ENCODE measurements at regions not wholly inside any gene's neighbourhood (a gene's known extent, or its start where the extent isn't known, plus 50 kb on each side); places are given as distances from the start of the nearest gene placed in this dataset.

DNA sequence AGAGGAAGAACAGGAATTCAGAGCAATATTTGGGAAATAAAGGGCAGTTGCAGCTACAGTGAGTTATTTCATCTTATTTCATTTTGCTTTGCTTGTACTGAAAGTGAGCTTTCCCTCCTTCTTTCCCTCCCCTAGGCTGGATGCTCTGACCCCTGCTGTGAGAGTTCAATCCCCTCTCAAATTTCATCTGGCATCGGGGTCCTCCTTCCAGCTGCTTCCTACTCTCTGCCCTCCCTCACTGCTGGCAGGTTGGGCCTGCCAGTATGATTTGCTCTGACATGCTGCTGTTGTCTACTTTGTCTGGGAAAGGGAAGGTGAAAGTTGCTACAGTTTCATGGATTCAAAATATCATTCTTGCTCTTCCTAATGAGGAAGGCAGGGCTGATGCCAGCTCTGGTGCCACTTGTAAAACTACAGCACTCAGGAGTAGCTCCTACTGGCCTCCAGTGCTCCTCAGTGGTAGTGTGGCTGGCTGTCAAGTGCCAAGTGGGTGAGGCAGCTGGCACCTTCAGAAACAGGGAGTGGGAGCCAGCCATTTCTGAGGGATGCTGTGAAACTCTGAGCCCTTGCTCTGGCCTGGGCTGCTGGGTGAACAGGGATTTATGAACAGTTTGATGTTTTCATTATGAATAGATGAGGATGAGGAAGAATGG is 408.6 kb downstream of the HAPSTR1 start:
- TF ChIP-seq, protein P1, sequence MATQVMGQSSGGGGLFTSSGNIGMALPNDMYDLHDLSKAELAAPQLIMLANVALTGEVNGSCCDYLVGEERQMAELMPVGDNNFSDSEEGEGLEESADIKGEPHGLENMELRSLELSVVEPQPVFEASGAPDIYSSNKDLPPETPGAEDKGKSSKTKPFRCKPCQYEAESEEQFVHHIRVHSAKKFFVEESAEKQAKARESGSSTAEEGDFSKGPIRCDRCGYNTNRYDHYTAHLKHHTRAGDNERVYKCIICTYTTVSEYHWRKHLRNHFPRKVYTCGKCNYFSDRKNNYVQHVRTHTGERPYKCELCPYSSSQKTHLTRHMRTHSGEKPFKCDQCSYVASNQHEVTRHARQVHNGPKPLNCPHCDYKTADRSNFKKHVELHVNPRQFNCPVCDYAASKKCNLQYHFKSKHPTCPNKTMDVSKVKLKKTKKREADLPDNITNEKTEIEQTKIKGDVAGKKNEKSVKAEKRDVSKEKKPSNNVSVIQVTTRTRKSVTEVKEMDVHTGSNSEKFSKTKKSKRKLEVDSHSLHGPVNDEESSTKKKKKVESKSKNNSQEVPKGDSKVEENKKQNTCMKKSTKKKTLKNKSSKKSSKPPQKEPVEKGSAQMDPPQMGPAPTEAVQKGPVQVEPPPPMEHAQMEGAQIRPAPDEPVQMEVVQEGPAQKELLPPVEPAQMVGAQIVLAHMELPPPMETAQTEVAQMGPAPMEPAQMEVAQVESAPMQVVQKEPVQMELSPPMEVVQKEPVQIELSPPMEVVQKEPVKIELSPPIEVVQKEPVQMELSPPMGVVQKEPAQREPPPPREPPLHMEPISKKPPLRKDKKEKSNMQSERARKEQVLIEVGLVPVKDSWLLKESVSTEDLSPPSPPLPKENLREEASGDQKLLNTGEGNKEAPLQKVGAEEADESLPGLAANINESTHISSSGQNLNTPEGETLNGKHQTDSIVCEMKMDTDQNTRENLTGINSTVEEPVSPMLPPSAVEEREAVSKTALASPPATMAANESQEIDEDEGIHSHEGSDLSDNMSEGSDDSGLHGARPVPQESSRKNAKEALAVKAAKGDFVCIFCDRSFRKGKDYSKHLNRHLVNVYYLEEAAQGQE (IDR thresholded peaks at IDR 0.05; ENCODE audit: low read depth) = no peak
- TF ChIP-seq NFIC (IDR thresholded peaks at IDR 0.05) (no peak), TCF12 (IDR thresholded peaks at IDR 0.05; ENCODE audit: low read depth) (no peak), EGR1 (IDR thresholded peaks at IDR 0.05) (no peak), MAX (IDR thresholded peaks at IDR 0.05) (no peak), TEAD4 (IDR thresholded peaks at IDR 0.05) (no peak), EP300 (IDR thresholded peaks at IDR 0.05; ENCODE audit: borderline replicate concordance) (no peak), ZBTB7A (IDR thresholded peaks at IDR 0.05; ENCODE audit: low read depth) (no peak), YY1 (IDR thresholded peaks at IDR 0.05; ENCODE audit: low read depth) (no peak), CREB1 (IDR thresholded peaks at IDR 0.05; ENCODE audit: low read depth) (no peak), FOXM1 (IDR thresholded peaks at IDR 0.05; ENCODE audit: borderline replicate concordance, low read depth) (no peak), RAD21 (IDR thresholded peaks at IDR 0.05; ENCODE audit: low read depth) (no peak), USF1 (IDR thresholded peaks at IDR 0.05) (no peak), TAF1 (IDR thresholded peaks at IDR 0.05; ENCODE audit: low read depth) (no peak), CEBPB (IDR thresholded peaks at IDR 0.05) (no peak)

DNA sequence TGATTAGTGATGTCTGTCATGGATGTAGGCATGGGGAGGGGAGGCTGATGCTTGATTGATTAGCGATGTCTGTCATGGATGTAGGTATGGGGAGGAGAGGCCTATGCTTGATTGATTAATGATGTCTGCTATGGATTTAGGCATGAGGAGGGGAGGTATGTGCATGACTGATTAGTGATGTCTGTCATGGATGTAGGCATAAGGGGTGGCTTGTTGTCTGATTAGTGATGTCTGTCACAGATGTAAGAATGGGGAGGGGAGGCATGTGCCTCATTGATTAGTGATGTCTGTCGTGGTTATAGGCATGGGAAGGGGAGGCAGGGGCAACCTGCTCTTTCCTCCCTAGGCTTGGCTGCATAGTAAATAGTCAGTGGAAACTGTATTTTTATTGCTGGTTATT is 409.4 kb downstream of the HAPSTR1 start:
- TF ChIP-seq FOXM1 (IDR thresholded peaks at IDR 0.05; ENCODE audit: borderline replicate concordance, low read depth) (no peak), CREB1 (IDR thresholded peaks at IDR 0.05; ENCODE audit: low read depth) (no peak), ZBTB7A (IDR thresholded peaks at IDR 0.05; ENCODE audit: low read depth) (no peak), MAX (IDR thresholded peaks at IDR 0.05) (no peak), NFIC (IDR thresholded peaks at IDR 0.05) (no peak), TAF1 (IDR thresholded peaks at IDR 0.05; ENCODE audit: low read depth) (no peak)
- TF ChIP-seq, protein P1 (IDR thresholded peaks at IDR 0.05; ENCODE audit: low read depth) = no peak

GRCh38 chr16:9503251-9503984 is 412.0 kb downstream of the HAPSTR1 start:
- TF ChIP-seq RAD21 (IDR thresholded peaks at IDR 0.05; ENCODE audit: low read depth) (no peak), TAF1 (IDR thresholded peaks at IDR 0.05; ENCODE audit: low read depth) (no peak), TEAD4 (IDR thresholded peaks at IDR 0.05) (no peak), USF1 (IDR thresholded peaks at IDR 0.05) (no peak), FOXM1 (IDR thresholded peaks at IDR 0.05; ENCODE audit: borderline replicate concordance, low read depth) (no peak), TCF12 (IDR thresholded peaks at IDR 0.05; ENCODE audit: low read depth) (no peak), CREB1 (IDR thresholded peaks at IDR 0.05; ENCODE audit: low read depth) (no peak), ZBTB7A (IDR thresholded peaks at IDR 0.05; ENCODE audit: low read depth) (no peak), EGR1 (IDR thresholded peaks at IDR 0.05) (no peak), EP300 (IDR thresholded peaks at IDR 0.05; ENCODE audit: borderline replicate concordance) (no peak), NFIC (IDR thresholded peaks at IDR 0.05) (no peak), CEBPB (IDR thresholded peaks at IDR 0.05) (no peak)

DNA sequence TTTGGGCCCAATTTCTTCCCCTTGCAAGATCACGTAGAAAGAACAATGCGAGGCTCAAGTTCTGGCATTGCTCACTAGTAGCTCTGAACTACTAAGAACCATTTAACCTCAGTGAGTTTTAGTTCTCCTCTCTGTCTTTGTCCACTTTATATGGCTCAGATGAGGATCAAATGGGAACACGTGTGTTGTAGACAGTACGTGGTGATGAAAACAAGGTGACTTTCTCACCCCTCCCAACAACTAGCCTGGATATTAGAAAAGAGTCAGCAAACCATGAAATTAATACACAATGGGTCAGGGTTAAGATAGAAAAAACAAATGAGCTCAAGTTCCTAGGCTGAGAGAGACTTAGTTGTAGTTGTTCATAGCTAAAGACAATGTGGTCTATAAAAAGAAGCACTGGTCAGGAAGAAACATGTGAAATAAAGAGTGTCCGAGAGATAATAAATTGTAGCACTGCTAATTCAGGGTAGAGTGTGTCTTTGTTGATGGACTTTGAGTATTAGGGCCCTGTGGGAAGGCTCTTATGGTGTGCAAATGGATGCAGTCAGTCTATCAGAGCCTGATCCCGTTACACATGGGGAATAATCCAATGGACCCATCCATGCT is 417.0 kb downstream of the HAPSTR1 start:
- no peak for TF ChIP-seq TAF1 (IDR thresholded peaks at IDR 0.05; ENCODE audit: low read depth)
- no peak for TF ChIP-seq TCF12 (IDR thresholded peaks at IDR 0.05; ENCODE audit: low read depth)
- TF ChIP-seq FOXM1 (IDR thresholded peaks at IDR 0.05; ENCODE audit: borderline replicate concordance, low read depth) = no peak
- TF ChIP-seq CEBPB (IDR thresholded peaks at IDR 0.05) = no peak
- TF ChIP-seq, protein P1 (IDR thresholded peaks at IDR 0.05; ENCODE audit: low read depth) = no peak
- TF ChIP-seq EP300 (IDR thresholded peaks at IDR 0.05; ENCODE audit: borderline replicate concordance) = no peak
- no peak for TF ChIP-seq MAX (IDR thresholded peaks at IDR 0.05)
- TF ChIP-seq TEAD4 (IDR thresholded peaks at IDR 0.05) = no peak
- no peak for TF ChIP-seq RAD21 (IDR thresholded peaks at IDR 0.05; ENCODE audit: low read depth)
- no peak for TF ChIP-seq USF1 (IDR thresholded peaks at IDR 0.05)
- no peak for TF ChIP-seq CREB1 (IDR thresholded peaks at IDR 0.05; ENCODE audit: low read depth)
- TF ChIP-seq YY1 (IDR thresholded peaks at IDR 0.05; ENCODE audit: low read depth) = no peak
- TF ChIP-seq ZBTB7A (IDR thresholded peaks at IDR 0.05; ENCODE audit: low read depth) = no peak
- no peak for TF ChIP-seq NFIC (IDR thresholded peaks at IDR 0.05)
- TF ChIP-seq EGR1 (IDR thresholded peaks at IDR 0.05) = no peak

All from Ishikawa (cell line).